GM12878 (cell line): ENCODE measurements at regions not wholly inside any gene's neighbourhood (a gene's known extent, or its start where the extent isn't known, plus 50 kb on each side); places are given as distances from the start of the nearest gene placed in this dataset.

Experiments
- ATAC-seq: fragments of 200-7000 bp; cut with Tn5 transposase; 3 replicates; pipeline ENCODE4 v1.9.1; 2020; ENCODE audit warnings: mild to moderate bottlenecking, moderate library complexity
- BruUV-seq: library from RNA; stranded (reverse); fragments of 400-500 nt; replicated peaks from 2 replicates; lab custom pipeline; 2021; lab: Mats Ljungman, UMichigan
- CTCF ChIA-PET: fragments of 300-600 bp; sonication (Branson Sonifier 250); formaldehyde crosslinking; extraction: SDS; loops from one replicate; lab custom pipeline; 2021; ENCODE audit warnings: inconsistent platforms; lab: Yijun Ruan, JAX
- POLR2A ChIA-PET: fragments of 350-600 bp; formaldehyde crosslinking; extraction: SDS; loops from one replicate; lab custom pipeline; 2021; ENCODE audit warnings: inconsistent platforms; lab: Charles Lee
- RAD21 ChIA-PET: fragments of 300-600 bp; sonication (Branson Sonifier 250); formaldehyde crosslinking; loops from one replicate; lab custom pipeline; 2023; ENCODE audit warnings: antibody characterized with exemption; ENCODE audit not compliant: unreplicated experiment; lab: Charles Lee
- SMC1A ChIA-PET: fragments of 300-600 bp; sonication (Branson Sonifier 250); formaldehyde crosslinking; loops from one replicate; lab custom pipeline; 2023; ENCODE audit not compliant: unreplicated experiment, uncharacterized antibody; lab: Charles Lee
- DNase-seq: peaks from one replicate; pipeline ENCODE4 v3.0.0-alpha.2; 2011; ENCODE audit warnings: low read depth, low spot score
- FAIRE-seq: peaks from 3 replicates; lab custom pipeline; 2011; peaks lifted over from hg19 to GRCh38; lab: Jason Lieb, UNC
- H2AFZ ChIP-seq: 2 replicates; pipeline ENCODE4 v1.6.0; 2011; ENCODE audit warnings: low read depth, low read length, control low read depth; ENCODE audit not compliant: control insufficient read depth
- H3K27ac ChIP-seq: 2 replicates; pipeline ENCODE4 v1.5.1; 2011; ENCODE audit warnings: control low read depth; ENCODE audit not compliant: control insufficient read depth, insufficient read depth
- H3K27me3 ChIP-seq, 2 experiments: replicated peaks in 1 of 2; 2 replicates each; pipeline versions ENCODE4 v1.6.0 to v1.6.1; 2011; ENCODE audit warnings: low read length in 1 of 2; ENCODE audit not compliant: control insufficient read depth in 2 of 2, insufficient read depth in 2 of 2
- H3K36me3 ChIP-seq, 2 experiments: 2 replicates each; pipeline ENCODE4 v1.5.1; 2011; ENCODE audit warnings: low read length in 1 of 2; ENCODE audit not compliant: control insufficient read depth in 2 of 2, insufficient read depth in 2 of 2
- H3K4me1 ChIP-seq: 2 replicates; pipeline ENCODE4 v1.6.1; 2011; ENCODE audit warnings: mild to moderate bottlenecking, low read length, moderate library complexity, mixed read lengths; ENCODE audit not compliant: control insufficient read depth, insufficient read depth
- H3K4me2 ChIP-seq: 2 replicates; pipeline ENCODE4 v1.6.0; 2011; ENCODE audit warnings: control low read depth; ENCODE audit not compliant: control insufficient read depth, insufficient read depth
- H3K4me3 ChIP-seq: fragments of 200-600 bp; sonication (generic); 2 replicates; pipeline ENCODE4 v1.5.1; 2016
- H3K79me2 ChIP-seq: 2 replicates; pipeline ENCODE4 v1.6.0; 2011; ENCODE audit warnings: low read length; ENCODE audit not compliant: control insufficient read depth, insufficient read depth
- H3K9ac ChIP-seq: 2 replicates; pipeline ENCODE4 v1.8.0; 2011; ENCODE audit warnings: low read length, control low read depth, mixed read lengths; ENCODE audit not compliant: control insufficient read depth, insufficient read depth
- H3K9me3 ChIP-seq: replicated peaks from 3 replicates; pipeline ENCODE4 v1.5.1; 2011; ENCODE audit warnings: mild to moderate bottlenecking, low read length; ENCODE audit not compliant: control insufficient read depth, insufficient read depth
- H4K20me1 ChIP-seq: 2 replicates; pipeline ENCODE4 v1.6.0; 2011; ENCODE audit not compliant: control insufficient read depth, insufficient read depth
- CHD2 ChIP-seq: IDR thresholded peaks from 2 replicates; pipeline ENCODE4 v1.6.1; 2011; ENCODE audit warnings: low read depth, low read length, improper control_type of control experiment, borderline replicate concordance
- CHD4 ChIP-seq: fragments of 200-600 bp; sonication (generic); IDR thresholded peaks from 2 replicates; pipeline ENCODE4 v1.6.1; 2016; ENCODE audit warnings: mild to moderate bottlenecking
- ETV6 ChIP-seq, 2 experiments: fragments of 450-650 bp in 1 of 2; IDR thresholded peaks in 1 of 2; conservative IDR thresholded peaks in 1 of 2; 2 replicates each; pipeline ENCODE4 v1.6.1; 2014; ENCODE audit warnings: antibody characterized with exemption in 1 of 2, borderline replicate concordance in 1 of 2, low read depth in 1 of 2, mild to moderate bottlenecking in 1 of 2, moderate library complexity in 1 of 2
- EZH2 ChIP-seq: IDR thresholded peaks from 2 replicates; pipeline ENCODE4 v1.6.1; 2012; ENCODE audit warnings: low read depth, mild to moderate bottlenecking, control low read depth, inconsistent platforms, low read length, borderline replicate concordance; ENCODE audit not compliant: control insufficient read depth
- FOXM1 ChIP-seq: IDR thresholded peaks from 2 replicates; pipeline ENCODE4 v1.6.1; 2012; ENCODE audit warnings: low read depth, mild to moderate bottlenecking, inconsistent platforms, low read length, moderate library complexity
- KAT2A ChIP-seq: conservative IDR thresholded peaks from 2 replicates; pipeline ENCODE4 v1.6.1; 2011; ENCODE audit warnings: low read depth, low read length; ENCODE audit not compliant: control insufficient read depth
- MYB ChIP-seq: fragments of 150-350 bp; IDR thresholded peaks from 2 replicates; pipeline ENCODE4 v1.6.1; 2014; ENCODE audit warnings: mild to moderate bottlenecking, low read depth, low read length, borderline replicate concordance
- POLR2A ChIP-seq: IDR thresholded peaks from 2 replicates; pipeline ENCODE4 v1.6.1; 2011; ENCODE audit warnings: low read depth, mild to moderate bottlenecking, low read length
- SMAD5 ChIP-seq: IDR thresholded peaks from 2 replicates; pipeline ENCODE4 v1.6.1; 2016; ENCODE audit warnings: antibody characterized with exemption, low read depth
- SMARCA5 ChIP-seq: fragments of 450-650 bp; IDR thresholded peaks from 2 replicates; pipeline ENCODE4 v1.6.1; 2017; ENCODE audit warnings: mild to moderate bottlenecking
- SPI1 ChIP-seq: IDR thresholded peaks from 2 replicates; pipeline ENCODE4 v1.6.1; 2011; ENCODE audit warnings: low read depth, mild to moderate bottlenecking, low read length, moderate library complexity, borderline replicate concordance; ENCODE audit not compliant: insufficient read depth
- ZNF217 ChIP-seq: fragments of 450-650 bp; IDR thresholded peaks from 2 replicates; pipeline ENCODE4 v1.6.1; 2017; ENCODE audit warnings: antibody characterized with exemption, mild to moderate bottlenecking
- ZNF384 ChIP-seq: IDR thresholded peaks from 2 replicates; pipeline ENCODE4 v1.6.1; 2012; ENCODE audit warnings: low read depth, mild to moderate bottlenecking, low read length, improper control_type of control experiment, borderline replicate concordance
- WGBS: methylation state at CpG from one replicate; pipeline ENCODE4 v1.1.6; 2016; ENCODE audit warnings: low lambda C conversion rate; ENCODE audit not compliant: insufficient replicate concordance, insufficient coverage; ENCODE audit errors: missing lambda C conversion rate; 5-methylcytosine and 5-hydroxymethylcytosine counted together
- in situ Hi-C: fragments of 300-500 bp; cut with MboI; formaldehyde crosslinking; loops from 9 replicates; pipeline ENCODE4 v1.14.3; 2018; ENCODE audit warnings: mixed read lengths
- intact Hi-C: fragments of 100-400 bp; cut with micrococcal nuclease; formaldehyde crosslinking; loops from one replicate; pipeline ENCODE4 v1.14.2; 2022; ENCODE audit not compliant: unreplicated experiment
- TF ChIP-seq, protein P1 (sequence below): fragments of 450-650 bp; IDR thresholded peaks from 2 replicates; pipeline ENCODE4 v1.6.1; 2016; ENCODE audit warnings: mild to moderate bottlenecking
- TF ChIP-seq, protein P2 (sequence below): fragments of 450-650 bp; IDR thresholded peaks from 2 replicates; pipeline ENCODE4 v1.6.1; 2017; ENCODE audit warnings: mild to moderate bottlenecking, low read depth, inconsistent platforms; ENCODE audit not compliant: poor library complexity, severe bottlenecking

DNA sequence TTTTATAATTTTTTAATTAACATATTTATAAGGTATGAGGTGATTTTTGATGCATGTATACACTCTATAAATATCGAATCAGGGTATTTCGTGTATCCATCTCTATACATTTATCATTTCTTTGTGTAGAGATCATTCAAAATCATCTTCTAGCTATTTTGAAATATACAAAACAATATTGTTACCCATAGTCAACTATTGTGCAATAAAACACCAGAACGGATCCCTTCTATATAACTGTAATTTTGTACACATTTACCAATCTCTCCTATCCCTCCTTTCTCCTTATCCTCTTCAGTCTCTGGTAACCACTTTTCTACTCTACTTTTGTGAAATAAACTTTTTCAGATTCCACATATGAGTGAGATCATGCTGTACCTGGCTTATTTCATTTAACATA lies 1459.6 kb downstream of the MRPL39 start (continued):
- TF ChIP-seq SPI1 (no peak), SMAD5 (no peak), CHD4 (no peak)
- TF ChIP-seq, protein P1, sequence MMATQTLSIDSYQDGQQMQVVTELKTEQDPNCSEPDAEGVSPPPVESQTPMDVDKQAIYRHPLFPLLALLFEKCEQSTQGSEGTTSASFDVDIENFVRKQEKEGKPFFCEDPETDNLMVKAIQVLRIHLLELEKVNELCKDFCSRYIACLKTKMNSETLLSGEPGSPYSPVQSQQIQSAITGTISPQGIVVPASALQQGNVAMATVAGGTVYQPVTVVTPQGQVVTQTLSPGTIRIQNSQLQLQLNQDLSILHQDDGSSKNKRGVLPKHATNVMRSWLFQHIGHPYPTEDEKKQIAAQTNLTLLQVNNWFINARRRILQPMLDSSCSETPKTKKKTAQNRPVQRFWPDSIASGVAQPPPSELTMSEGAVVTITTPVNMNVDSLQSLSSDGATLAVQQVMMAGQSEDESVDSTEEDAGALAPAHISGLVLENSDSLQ: no peak

DNA sequence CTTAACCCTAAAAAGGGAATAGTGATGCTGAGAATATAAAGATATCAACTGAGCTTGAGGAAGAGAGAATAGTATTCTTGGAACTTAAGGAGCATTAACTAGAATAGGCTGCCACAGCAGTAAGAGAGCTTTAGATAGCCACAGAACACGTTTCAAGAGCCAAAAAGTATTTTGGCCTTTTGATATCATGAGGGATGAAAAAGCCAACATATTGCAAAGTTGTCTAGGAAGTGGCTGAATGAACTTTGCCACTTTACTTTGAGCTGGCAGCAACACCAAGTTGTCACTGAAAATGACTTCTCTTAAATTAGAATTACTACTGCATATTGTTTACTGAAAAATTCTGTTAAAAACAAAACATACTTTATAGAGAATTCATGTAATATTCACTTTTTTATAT lies 1476.2 kb downstream of the MRPL39 start:
- Histone ChIP-seq H3K36me3 (no peaks in the 10 kb centered on the region), H3K79me2 (no peaks in the 10 kb centered on the region), H2AFZ (no peak overlapping the region), H3K27me3 (no peaks in the 10 kb centered on the region), H3K9ac (no peak overlapping the region), H3K4me3 (no peak overlapping the region), H3K4me1 (no peaks in the 10 kb centered on the region), H3K27ac (no peak overlapping the region), H3K9me3 (no peaks in the 10 kb centered on the region), H4K20me1 (no peaks in the 10 kb centered on the region), H3K4me2 (no peak overlapping the region)
- no TSS peak for BruUV-seq
- intact Hi-C loops (no loop called here), in situ Hi-C loops (no loop called here)
- DNase-seq (no peak), ATAC-seq (no peak), FAIRE-seq (no peak)
- ChIA-PET POLR2A (no interaction called here), SMC1A (no interaction called here), CTCF (no interaction called here), RAD21 (no interaction called here)
- 0% methylated on average over 1 of the region's 1 CpG for WGBS
- TF ChIP-seq ZNF384 (no peak), SMARCA5 (no peak), ZNF217 (no peak), KAT2A (no peak), ETV6 (conservative IDR thresholded peaks at IDR 0.05 in 1 of 2, IDR thresholded peaks at IDR 0.05 in 1 of 2; ENCODE audit: borderline replicate concordance in 1 of 2, low read depth in 1 of 2) (no peak), MYB (no peak), FOXM1 (no peak), SPI1 (no peak), EZH2 (no peak), CHD2 (no peak), POLR2A (no peak)
- TF ChIP-seq, protein P2, sequence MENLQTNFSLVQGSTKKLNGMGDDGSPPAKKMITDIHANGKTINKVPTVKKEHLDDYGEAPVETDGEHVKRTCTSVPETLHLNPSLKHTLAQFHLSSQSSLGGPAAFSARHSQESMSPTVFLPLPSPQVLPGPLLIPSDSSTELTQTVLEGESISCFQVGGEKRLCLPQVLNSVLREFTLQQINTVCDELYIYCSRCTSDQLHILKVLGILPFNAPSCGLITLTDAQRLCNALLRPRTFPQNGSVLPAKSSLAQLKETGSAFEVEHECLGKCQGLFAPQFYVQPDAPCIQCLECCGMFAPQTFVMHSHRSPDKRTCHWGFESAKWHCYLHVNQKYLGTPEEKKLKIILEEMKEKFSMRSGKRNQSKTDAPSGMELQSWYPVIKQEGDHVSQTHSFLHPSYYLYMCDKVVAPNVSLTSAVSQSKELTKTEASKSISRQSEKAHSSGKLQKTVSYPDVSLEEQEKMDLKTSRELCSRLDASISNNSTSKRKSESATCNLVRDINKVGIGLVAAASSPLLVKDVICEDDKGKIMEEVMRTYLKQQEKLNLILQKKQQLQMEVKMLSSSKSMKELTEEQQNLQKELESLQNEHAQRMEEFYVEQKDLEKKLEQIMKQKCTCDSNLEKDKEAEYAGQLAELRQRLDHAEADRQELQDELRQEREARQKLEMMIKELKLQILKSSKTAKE: no peak
